ENCODE measurements at regions not wholly inside any gene's neighbourhood (a gene's known extent, or its start where the extent isn't known, plus 50 kb on each side); places are given as distances from the start of the nearest gene placed in this dataset.
"Not testable (repeated sequence)": the region's sequence is repeated elsewhere in the genome, so short reads cannot be mapped to it uniquely, and the experiment has no call there.

DNA sequence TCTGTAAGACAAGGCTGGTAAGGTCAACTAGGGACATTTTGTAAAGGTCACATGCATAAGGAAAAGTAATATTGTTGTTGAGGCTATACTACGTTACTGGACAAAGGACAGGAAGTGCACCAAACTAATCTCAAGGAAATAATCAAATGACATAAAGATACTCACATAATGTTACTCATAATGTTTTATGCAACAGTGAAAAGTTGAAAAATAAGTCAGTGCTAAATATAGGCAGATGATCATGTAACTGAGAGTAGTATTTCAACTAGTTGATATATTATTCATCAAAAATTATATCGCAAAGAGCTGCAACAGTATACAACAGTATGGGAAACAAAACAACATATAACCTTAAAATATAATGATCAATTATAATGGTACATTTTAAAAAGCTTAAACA lies 215.7 kb downstream of the PTN start:
- CTCF ChIA-PET = interaction anchor here (0.9 kb wide), 1 partner anchor 18 kb away, joined by 3 read pairs; no protein-coding TSS in a partner anchor
- no peak for DNase-seq (ENCODE audit: low read depth, low spot score)
- POLR2A ChIA-PET = no interaction called here
- no peak overlapping the region for H3K4me3 ChIP-seq (ENCODE audit: low read depth, low read length)
- no peak for TF ChIP-seq CTCF (IDR thresholded peaks at IDR 0.05; ENCODE audit: insufficient read depth, low read length, missing control alignments)

- DNase-seq (ENCODE audit: low read depth, low spot score) = no peak
- TF ChIP-seq CTCF (IDR thresholded peaks at IDR 0.05; ENCODE audit: insufficient read depth, low read length, missing control alignments) = no peak
- H3K4me3 ChIP-seq (ENCODE audit: low read depth, low read length) = no peak overlapping the region
- CTCF ChIA-PET = no interaction called here
- POLR2A ChIA-PET = no interaction called here
Observed at GRCh38 chr7:137127058-137127457, 216.5 kb downstream of the PTN start.

GRCh38 chr7:137122145-137122544 lies 221.4 kb downstream of the PTN start:
- DNase-seq (ENCODE audit: low read depth, low spot score) = no peak
- no peak for TF ChIP-seq CTCF (IDR thresholded peaks at IDR 0.05; ENCODE audit: insufficient read depth, low read length, missing control alignments)
- POLR2A ChIA-PET = no interaction called here
- no peak overlapping the region for H3K4me3 ChIP-seq (ENCODE audit: low read depth, low read length)
- CTCF ChIA-PET = no interaction called here

DNA sequence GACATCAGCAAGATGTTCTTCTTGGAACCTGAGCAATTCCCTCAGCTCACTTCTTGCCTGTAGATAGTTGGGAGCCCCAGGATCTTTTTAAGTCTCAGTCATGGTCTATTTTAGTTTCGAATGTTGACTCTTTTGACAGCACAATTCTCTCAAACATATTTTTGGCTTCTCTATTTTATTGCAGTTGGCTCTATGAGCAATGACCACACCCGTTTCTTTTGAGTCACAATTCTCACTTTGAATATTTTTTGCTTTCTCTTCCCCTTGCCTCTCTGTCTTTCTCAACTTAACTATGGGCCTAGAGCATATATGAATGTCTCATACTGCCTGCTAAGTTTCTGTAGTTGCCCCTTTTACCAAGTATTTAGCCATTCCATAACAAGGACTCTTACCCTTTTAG lies 222.8 kb downstream of the PTN start:
- ChIA-PET CTCF (no interaction called here), POLR2A (no interaction called here)

GRCh38 chr7:137110535-137110934 lies 233.0 kb downstream of the PTN start:
- ChIA-PET POLR2A (interaction anchor here (1.1 kb wide), 1 partner anchor 29 kb away, joined by 3 read pairs; no protein-coding TSS in a partner anchor), CTCF (no interaction called here)
- no peak overlapping the region for H3K4me3 ChIP-seq (ENCODE audit: low read depth, low read length)
- no peak for TF ChIP-seq CTCF (IDR thresholded peaks at IDR 0.05; ENCODE audit: insufficient read depth, low read length, missing control alignments)
- DNase-seq (ENCODE audit: low read depth, low spot score) = no peak

More for the DNA sequence above, 222.8 kb downstream of the PTN start:
- H3K4me3 ChIP-seq (ENCODE audit: low read depth, low read length) = no peak overlapping the region
- no peak for DNase-seq (ENCODE audit: low read depth, low spot score)
- no peak for TF ChIP-seq CTCF (IDR thresholded peaks at IDR 0.05; ENCODE audit: insufficient read depth, low read length, missing control alignments)

GRCh38 chr7:137110091-137110509 lies 233.4 kb downstream of the PTN start:
- ChIA-PET POLR2A (interaction anchor here (1.1 kb wide), 1 partner anchor 29 kb away, joined by 3 read pairs; no protein-coding TSS in a partner anchor), CTCF (interaction anchor here (0.7 to 1.1 kb wide), 3 partner anchors 18 to 40 kb away, joined by 3 read pairs; no protein-coding TSS in a partner anchor)
- no peak overlapping the region for H3K4me3 ChIP-seq (ENCODE audit: low read depth, low read length)
- TF ChIP-seq CTCF (IDR thresholded peaks at IDR 0.05; ENCODE audit: insufficient read depth, low read length, missing control alignments) = no peak
- no peak for DNase-seq (ENCODE audit: low read depth, low spot score)

- CTCF ChIA-PET = not testable (repeated sequence)
Observed at GRCh38 chr7:137107802-137108201, 235.7 kb downstream of the PTN start.

DNA sequence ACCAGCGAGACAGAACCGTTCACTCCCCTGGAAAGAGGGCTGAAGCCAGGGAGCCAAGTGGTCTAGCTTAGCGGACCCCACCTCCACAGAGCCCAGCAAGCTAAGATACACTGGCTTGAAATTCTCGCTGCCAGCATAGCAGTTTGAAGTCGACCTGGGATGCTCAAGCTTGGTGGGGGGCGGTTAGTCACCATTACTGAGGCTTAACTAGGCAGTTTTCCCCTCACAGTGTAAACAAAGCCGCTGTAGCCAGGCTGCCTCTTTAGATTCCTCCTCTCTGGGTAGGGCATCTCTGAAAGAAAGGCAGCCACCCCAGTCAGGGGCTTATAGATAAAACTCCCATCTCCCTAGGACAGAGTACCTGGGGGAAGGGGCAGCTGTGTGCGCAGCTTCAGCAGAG lies 235.1 kb downstream of the CHRM2 start:
- POLR2A ChIA-PET; H3K4me3 ChIP-seq (ENCODE audit: low read depth, low read length); DNase-seq (ENCODE audit: low read depth, low spot score): not testable (repeated sequence)
- CTCF ChIA-PET = interaction anchor here (0.6 to 1.5 kb wide), 2 partner anchors 9 to 331 kb away, joined by 3 read pairs; no protein-coding TSS in a partner anchor

More at GRCh38 chr7:137107802-137108201, 235.7 kb downstream of the PTN start:
- DNase-seq (ENCODE audit: low read depth, low spot score); H3K4me3 ChIP-seq (ENCODE audit: low read depth, low read length); POLR2A ChIA-PET: not testable (repeated sequence)
